ENCODE measurements at regions not wholly inside any gene's neighbourhood (a gene's known extent, or its start where the extent isn't known, plus 50 kb on each side); places are given as distances from the start of the nearest gene placed in this dataset.

DNA sequence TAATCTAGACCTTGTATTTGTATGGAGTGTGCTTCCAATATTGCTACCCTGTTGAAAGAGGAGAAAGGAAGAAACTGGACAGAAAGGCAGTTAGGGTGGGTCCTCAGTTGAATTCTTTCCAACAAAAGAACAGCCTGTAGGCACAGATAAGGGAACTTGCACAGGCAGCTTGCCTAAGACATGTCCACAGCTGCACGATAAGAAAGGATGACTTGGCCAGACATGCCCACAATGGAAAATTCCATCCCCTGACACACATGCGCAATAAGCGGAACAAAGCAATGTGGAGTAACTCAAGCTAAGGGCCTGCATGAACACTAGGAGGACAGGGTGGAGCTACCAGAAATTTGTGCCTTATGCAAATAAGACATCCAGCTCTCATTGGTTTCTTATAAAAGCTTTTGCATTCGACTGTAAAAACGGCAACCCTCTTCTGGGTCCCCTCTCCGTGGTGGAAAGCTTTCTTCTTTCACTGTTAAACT, 1084.7 kb upstream of the NXPH2 start:
- DNase-seq (ENCODE audit: low read depth): no peak
- no peak overlapping the region for H3K4me3 ChIP-seq (ENCODE audit: low read length)
- TF ChIP-seq, protein P1, sequence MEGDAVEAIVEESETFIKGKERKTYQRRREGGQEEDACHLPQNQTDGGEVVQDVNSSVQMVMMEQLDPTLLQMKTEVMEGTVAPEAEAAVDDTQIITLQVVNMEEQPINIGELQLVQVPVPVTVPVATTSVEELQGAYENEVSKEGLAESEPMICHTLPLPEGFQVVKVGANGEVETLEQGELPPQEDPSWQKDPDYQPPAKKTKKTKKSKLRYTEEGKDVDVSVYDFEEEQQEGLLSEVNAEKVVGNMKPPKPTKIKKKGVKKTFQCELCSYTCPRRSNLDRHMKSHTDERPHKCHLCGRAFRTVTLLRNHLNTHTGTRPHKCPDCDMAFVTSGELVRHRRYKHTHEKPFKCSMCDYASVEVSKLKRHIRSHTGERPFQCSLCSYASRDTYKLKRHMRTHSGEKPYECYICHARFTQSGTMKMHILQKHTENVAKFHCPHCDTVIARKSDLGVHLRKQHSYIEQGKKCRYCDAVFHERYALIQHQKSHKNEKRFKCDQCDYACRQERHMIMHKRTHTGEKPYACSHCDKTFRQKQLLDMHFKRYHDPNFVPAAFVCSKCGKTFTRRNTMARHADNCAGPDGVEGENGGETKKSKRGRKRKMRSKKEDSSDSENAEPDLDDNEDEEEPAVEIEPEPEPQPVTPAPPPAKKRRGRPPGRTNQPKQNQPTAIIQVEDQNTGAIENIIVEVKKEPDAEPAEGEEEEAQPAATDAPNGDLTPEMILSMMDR (conservative IDR thresholded peaks at IDR 0.05; ENCODE audit: low read depth, low read length): no peak

DNA sequence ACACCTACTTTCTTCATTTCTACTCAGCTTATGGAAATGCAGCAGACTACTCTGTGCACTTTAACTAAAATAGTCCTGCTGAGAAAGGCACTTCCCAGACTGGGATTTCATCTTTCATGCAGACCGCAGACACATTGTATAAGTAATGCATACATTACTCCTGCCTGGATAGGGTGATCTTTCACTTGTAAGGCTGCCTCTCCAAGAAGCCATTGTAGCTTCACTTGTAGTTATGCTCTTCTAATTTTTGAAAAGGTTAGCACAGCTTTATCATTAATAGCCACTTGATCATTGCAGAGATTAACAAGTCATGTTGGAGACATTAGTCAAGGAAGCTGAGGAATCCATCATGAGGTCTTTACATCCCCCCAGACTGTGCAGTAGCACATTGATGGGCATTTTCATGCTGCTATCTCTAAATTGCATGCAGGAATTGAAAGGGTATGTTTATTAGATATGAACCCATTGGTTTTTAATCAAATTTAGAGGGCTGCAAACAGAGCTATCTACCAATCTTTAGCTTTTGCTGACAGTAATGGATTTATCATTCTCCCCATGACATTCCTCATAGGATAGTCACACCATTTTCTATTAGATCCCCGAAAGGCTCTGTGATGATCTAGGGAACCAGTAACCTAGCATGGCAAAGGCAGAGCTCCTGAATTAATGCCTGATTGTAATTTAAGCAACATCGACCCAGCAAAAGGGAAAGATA, 1074.7 kb upstream of the NXPH2 start:
- no peak overlapping the region for H3K4me3 ChIP-seq (ENCODE audit: low read length)
- TF ChIP-seq, protein P1 (conservative IDR thresholded peaks at IDR 0.05; ENCODE audit: low read depth, low read length): no peak
- no peak for DNase-seq (ENCODE audit: low read depth)

DNA sequence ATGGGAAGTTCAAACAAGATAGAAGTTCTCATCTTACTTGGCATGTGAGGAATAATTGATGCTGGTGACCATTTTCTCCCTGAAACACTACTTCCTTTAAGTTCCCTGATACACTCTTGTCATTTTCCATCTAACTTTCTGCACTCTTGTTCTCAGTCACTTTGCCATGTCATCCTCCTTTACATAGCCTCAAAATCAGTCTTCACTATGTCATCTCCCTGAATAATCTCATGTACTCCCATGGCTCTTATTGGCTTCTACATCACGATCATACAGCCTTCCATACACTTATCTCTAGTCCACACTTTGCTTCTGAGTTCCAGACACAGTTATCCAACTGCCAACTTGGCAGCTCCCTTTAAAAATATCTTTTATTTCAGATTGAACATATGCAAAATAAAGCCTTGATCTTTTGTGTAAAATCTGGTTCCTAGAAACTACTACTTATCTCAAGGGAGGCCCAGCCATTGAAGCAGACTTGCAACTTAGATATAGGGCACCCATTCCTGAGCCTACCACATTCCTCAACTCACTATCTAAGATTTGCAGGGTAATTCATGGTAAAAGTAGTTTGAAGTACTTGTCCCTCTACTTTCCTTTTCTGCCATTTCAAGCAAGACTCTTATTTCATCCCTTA, 1070.2 kb upstream of the NXPH2 start:
- no peak for DNase-seq (ENCODE audit: low read depth)
- no peak overlapping the region for H3K4me3 ChIP-seq (ENCODE audit: low read length)
- TF ChIP-seq, protein P1 (conservative IDR thresholded peaks at IDR 0.05; ENCODE audit: low read depth, low read length): no peak

DNA sequence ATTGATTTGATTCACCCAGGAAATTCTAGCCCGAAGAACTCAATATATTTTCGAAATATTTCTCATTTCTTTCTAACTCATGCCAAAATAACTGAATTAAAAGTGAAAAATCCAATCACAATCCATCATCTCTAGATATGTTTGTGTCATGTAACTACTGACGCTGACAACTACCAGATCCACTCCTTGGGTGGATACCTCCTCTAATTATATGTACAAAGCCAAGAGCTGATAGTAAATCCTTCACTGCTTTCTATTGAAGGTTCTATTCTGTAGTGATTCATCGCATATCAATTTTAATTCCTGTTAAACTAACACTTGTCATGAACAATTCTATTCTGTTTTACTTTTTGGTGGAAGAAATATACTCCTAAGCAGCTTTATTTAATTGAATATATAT, 1056.6 kb upstream of the NXPH2 start:
- peak; percentile 7 for DNase-seq (ENCODE audit: low read depth)
- TF ChIP-seq, protein P1 (conservative IDR thresholded peaks at IDR 0.05; ENCODE audit: low read depth, low read length): no peak
- H3K4me3 ChIP-seq (ENCODE audit: low read length): no peak overlapping the region

DNA sequence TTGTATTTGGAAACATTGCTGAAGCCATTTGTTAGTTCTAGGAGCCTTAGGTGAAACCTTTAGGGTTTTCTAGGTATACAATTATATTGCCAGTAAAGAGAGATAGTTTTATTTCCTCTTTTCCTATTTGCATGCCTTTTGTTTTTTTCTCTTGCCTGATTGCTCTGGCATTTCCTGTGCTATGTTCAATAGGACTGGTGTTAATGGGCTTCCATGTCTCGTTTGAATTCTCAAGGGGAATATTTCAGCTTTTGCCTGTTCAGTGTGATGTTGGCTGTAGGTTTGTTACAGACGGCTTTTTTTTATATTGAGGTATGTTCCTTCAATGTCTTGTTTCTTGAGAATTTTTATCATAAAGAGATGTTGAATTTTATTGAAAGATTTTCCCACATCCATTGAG, 1054.9 kb upstream of the NXPH2 start:
- TF ChIP-seq, protein P1 (conservative IDR thresholded peaks at IDR 0.05; ENCODE audit: low read depth, low read length): no peak
- DNase-seq (ENCODE audit: low read depth): no peak
- no peak overlapping the region for H3K4me3 ChIP-seq (ENCODE audit: low read length)

DNA sequence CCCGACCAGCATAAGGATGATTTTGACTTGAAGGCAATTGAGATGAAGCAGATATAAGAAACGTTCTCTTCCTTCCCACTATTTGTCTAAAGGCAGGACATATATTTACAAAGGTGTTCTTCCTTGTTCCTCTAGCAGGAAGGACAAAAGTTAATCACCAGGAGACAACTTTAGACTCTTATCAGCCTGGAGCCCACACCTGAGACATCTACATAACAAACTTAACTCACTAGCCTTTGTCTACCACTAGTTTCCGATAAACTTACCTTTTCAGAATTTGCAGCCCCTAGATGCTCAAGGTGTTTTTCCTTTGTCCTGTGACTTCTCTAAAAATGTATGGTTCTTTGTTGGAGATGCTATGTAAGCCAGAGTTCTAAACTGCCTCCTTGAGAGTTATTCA, 1047.8 kb upstream of the NXPH2 start:
- DNase-seq (ENCODE audit: low read depth): no peak
- TF ChIP-seq, protein P1 (conservative IDR thresholded peaks at IDR 0.05; ENCODE audit: low read depth, low read length): no peak
- no peak overlapping the region for H3K4me3 ChIP-seq (ENCODE audit: low read length)

DNA sequence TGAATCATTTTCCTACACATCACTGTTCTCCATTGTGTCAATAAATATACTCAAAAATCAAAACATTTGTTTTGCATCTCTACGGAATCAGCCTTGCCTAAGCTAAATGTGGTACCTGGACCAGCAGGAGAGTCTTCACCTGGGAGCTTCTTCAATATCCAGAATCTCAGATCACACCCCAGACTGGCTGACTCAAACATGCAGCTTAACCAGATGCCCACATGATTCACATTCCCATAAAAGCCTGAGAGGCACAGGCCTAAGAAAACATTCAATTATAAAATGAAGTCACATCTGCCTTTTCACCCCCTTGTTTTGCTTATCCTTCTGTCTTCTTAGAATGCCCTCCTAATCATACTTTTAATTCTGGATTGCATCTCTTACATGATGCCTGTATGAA, 1045.5 kb upstream of the NXPH2 start:
- no peak overlapping the region for H3K4me3 ChIP-seq (ENCODE audit: low read length)
- TF ChIP-seq, protein P1 (conservative IDR thresholded peaks at IDR 0.05; ENCODE audit: low read depth, low read length): no peak
- no peak for DNase-seq (ENCODE audit: low read depth)

All from retinal pigment epithelial cell (primary cell).